Naive thymus-derived CD4-positive, alpha-beta T cell (primary cell): ENCODE measurements at regions not wholly inside any gene's neighbourhood (a gene's known extent, or its start where the extent isn't known, plus 50 kb on each side); places are given as distances from the start of the nearest gene placed in this dataset.

Source experiments
- ATAC-seq: fragments of 150-1000 bp; cut with Tn5 transposase; 2 replicates; pipeline ENCODE4 v1.10.0; 2021; ENCODE audit warnings: mild to moderate bottlenecking, moderate library complexity
- CTCF ChIA-PET: fragments of 350-600 bp; sonication (Branson Sonifier 250); formaldehyde crosslinking; loops from one replicate; lab custom pipeline; 2021; ENCODE audit warnings: antibody characterized with exemption; lab: Charles Lee
- POLR2A ChIA-PET: fragments of 350-600 bp; sonication (Branson Sonifier 250); formaldehyde crosslinking; loops from one replicate; lab custom pipeline; 2021; ENCODE audit warnings: antibody characterized with exemption, inconsistent platforms; lab: Charles Lee
- DNase-seq, 9 donors: peaks; one replicate each; pipeline versions ENCODE4 v3.0.0 to v3.0.0-alpha.2; 2020 to 2022; ENCODE audit warnings: mixed read lengths in 1 of 9
- H3K27ac ChIP-seq: one replicate; pipeline ENCODE4 v1.7.0; 2013; ENCODE audit warnings: mild to moderate bottlenecking, low read depth, low read length, moderate library complexity
- H3K27me3 ChIP-seq, 2 donors: one replicate each; pipeline ENCODE4 v1.7.0; 2013; ENCODE audit warnings: low read length in 2 of 2, mild to moderate bottlenecking in 2 of 2, moderate library complexity in 2 of 2; ENCODE audit not compliant: control insufficient read depth in 2 of 2, insufficient read depth in 2 of 2
- H3K36me3 ChIP-seq, 3 experiments: 1 replicate in 2 of 3; 2 replicates in 1 of 3; pipeline ENCODE4 v1.7.0; 2013; ENCODE audit warnings: low read length in 3 of 3, mild to moderate bottlenecking in 3 of 3, moderate library complexity in 1 of 3; ENCODE audit not compliant: insufficient read depth in 3 of 3, control insufficient read depth in 2 of 3
- H3K4me1 ChIP-seq, 2 donors: one replicate each; pipeline ENCODE4 v1.7.0; 2013; ENCODE audit warnings: low read length in 2 of 2, mild to moderate bottlenecking in 2 of 2, moderate library complexity in 1 of 2; ENCODE audit not compliant: control insufficient read depth in 2 of 2, insufficient read depth in 2 of 2
- H3K4me3 ChIP-seq: 2 replicates; pipeline ENCODE4 v1.7.0; 2013; ENCODE audit warnings: mild to moderate bottlenecking, low read length
- H3K9me3 ChIP-seq, 3 experiments: 1 replicate in 2 of 3; 2 replicates in 1 of 3; pipeline ENCODE4 v1.7.0; 2013; ENCODE audit warnings: low read length in 3 of 3; ENCODE audit not compliant: control insufficient read depth in 2 of 3
- H3K27ac Mint-ChIP-seq, 9 donors: one replicate each; pipeline ENCODE4 v1.8.0; 2020 to 2022; ENCODE audit warnings: mixed read lengths in 9 of 9, mild to moderate bottlenecking in 8 of 9, moderate library complexity in 5 of 9, inconsistent platforms in 2 of 9
- H3K27me3 Mint-ChIP-seq, 5 donors: one replicate each; pipeline ENCODE4 v1.8.0; 2021 to 2022; ENCODE audit warnings: mixed read lengths in 5 of 5, mild to moderate bottlenecking in 1 of 5
- H3K36me3 Mint-ChIP-seq, 5 donors: one replicate each; pipeline ENCODE4 v1.8.0; 2020 to 2022; ENCODE audit warnings: mixed read lengths in 5 of 5, mild to moderate bottlenecking in 3 of 5, inconsistent platforms in 1 of 5
- H3K4me1 Mint-ChIP-seq, 7 donors: one replicate each; pipeline ENCODE4 v1.8.0; 2020 to 2022; ENCODE audit warnings: mixed read lengths in 7 of 7, mild to moderate bottlenecking in 3 of 7, inconsistent platforms in 1 of 7
- H3K4me3 Mint-ChIP-seq, 10 donors: one replicate each; pipeline ENCODE4 v1.8.0; 2020 to 2022; ENCODE audit warnings: mild to moderate bottlenecking in 10 of 10, mixed read lengths in 10 of 10, moderate library complexity in 6 of 10, inconsistent platforms in 2 of 10
- H3K9me3 Mint-ChIP-seq, 11 donors: one replicate each; pipeline ENCODE4 v1.8.0; 2020 to 2022; ENCODE audit warnings: mixed read lengths in 11 of 11, mild to moderate bottlenecking in 4 of 11, inconsistent platforms in 1 of 11, moderate library complexity in 1 of 11
- intact Hi-C, 2 donors: fragments of 100-400 bp; cut with micrococcal nuclease; formaldehyde crosslinking; loops; one replicate each; pipeline ENCODE4 v1.15.1; 2023

DNA sequence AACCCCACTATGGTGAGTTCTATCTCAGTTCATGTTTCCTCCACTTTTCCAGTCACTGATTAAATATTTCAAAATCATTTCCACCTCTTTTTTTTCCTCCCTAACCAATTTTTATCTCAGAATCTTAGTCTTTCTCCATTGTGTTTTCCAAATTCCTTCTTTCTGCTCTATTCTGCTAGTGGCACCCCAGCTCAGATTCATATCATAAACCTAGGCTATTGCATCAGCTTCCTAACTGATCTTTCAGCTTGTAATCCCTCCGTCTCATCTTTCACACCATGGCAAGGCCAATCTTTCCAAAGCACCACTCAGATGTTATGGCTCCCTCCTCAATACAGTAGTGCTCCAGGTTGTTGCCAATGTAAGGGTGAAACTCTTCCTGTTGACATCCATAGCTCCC lies 631.9 kb downstream of the PLPP3 start:
- no peak overlapping the region for H3K27ac Mint-ChIP-seq
- Histone ChIP-seq H3K36me3 (no peaks in the 10 kb centered on the region), H3K9me3 (no peaks in the 10 kb centered on the region), H3K27ac (no peak overlapping the region), H3K27me3 (no peaks in the 10 kb centered on the region), H3K4me3 (no peak overlapping the region), H3K4me1 (no peaks in the 10 kb centered on the region)
- no peaks in the 10 kb centered on the region for H3K36me3 Mint-ChIP-seq
- ChIA-PET POLR2A (no interaction called here), CTCF (no interaction called here)
- H3K27me3 Mint-ChIP-seq: peaks cover 0 to 15% (median 8%) of the 10 kb centered on the region in 5 donors
- intact Hi-C loops: no loop called here
- DNase-seq (no peak), ATAC-seq (no peak)
- no peak overlapping the region for H3K4me3 Mint-ChIP-seq
- H3K9me3 Mint-ChIP-seq: peaks cover 0 to 4% (median 0%) of the 10 kb centered on the region in 11 donors
- H3K4me1 Mint-ChIP-seq: peaks cover 0 to 2% (median 0%) of the 10 kb centered on the region in 7 donors

GRCh38 chr1:55943721-55944435 lies 635.5 kb downstream of the PLPP3 start:
- H3K36me3 Mint-ChIP-seq: no peaks in the 10 kb centered on the region
- intact Hi-C loops: no loop called here
- no peak overlapping the region for H3K27ac Mint-ChIP-seq
- Histone ChIP-seq H3K27me3 (no peaks in the 10 kb centered on the region), H3K4me1 (no peaks in the 10 kb centered on the region), H3K9me3 (no peaks in the 10 kb centered on the region), H3K27ac (no peak overlapping the region), H3K36me3 (no peaks in the 10 kb centered on the region), H3K4me3 (no peak overlapping the region)
- ATAC-seq (no peak), DNase-seq (no peak)
- peaks cover 0 to 2% (median 0%) of the 10 kb centered on the region in 7 donors for H3K4me1 Mint-ChIP-seq
- ChIA-PET POLR2A (no interaction called here), CTCF (no interaction called here)
- peaks cover 0 to 8% (median 5%) of the 10 kb centered on the region in 5 donors for H3K27me3 Mint-ChIP-seq
- H3K4me3 Mint-ChIP-seq: no peak overlapping the region
- H3K9me3 Mint-ChIP-seq: peaks cover 0 to 4% (median 0%) of the 10 kb centered on the region in 11 donors

DNA sequence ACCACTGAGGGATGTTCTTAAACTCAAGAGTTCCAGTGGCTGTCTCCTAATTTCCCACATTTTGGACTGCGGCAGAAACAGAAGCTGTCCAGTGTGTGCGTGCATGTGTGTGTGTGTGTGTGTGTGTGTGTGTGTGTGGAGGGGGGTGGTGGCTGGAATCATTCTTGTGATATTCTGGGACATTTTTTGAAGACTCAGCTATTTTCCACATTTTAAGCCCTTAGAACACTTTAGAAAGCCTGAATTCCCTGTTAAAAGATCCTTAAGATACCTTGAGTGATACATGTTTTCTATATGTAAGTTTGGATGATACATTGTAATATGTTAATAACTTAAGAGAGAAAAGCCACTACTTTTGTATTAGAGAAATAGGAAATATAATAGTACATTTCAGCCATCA lies 636.4 kb downstream of the PLPP3 start:
- Histone ChIP-seq H3K36me3 (no peaks in the 10 kb centered on the region), H3K27me3 (no peaks in the 10 kb centered on the region), H3K9me3 (no peaks in the 10 kb centered on the region), H3K4me3 (no peak overlapping the region), H3K27ac (no peak overlapping the region), H3K4me1 (no peaks in the 10 kb centered on the region)
- ATAC-seq (no peak), DNase-seq (no peak)
- peaks cover 0 to 4% (median 0%) of the 10 kb centered on the region in 11 donors for H3K9me3 Mint-ChIP-seq
- peaks cover 0 to 2% (median 0%) of the 10 kb centered on the region in 7 donors for H3K4me1 Mint-ChIP-seq
- intact Hi-C loops: no loop called here
- ChIA-PET POLR2A (no interaction called here), CTCF (no interaction called here)
- H3K27ac Mint-ChIP-seq: no peak overlapping the region
- H3K36me3 Mint-ChIP-seq: no peaks in the 10 kb centered on the region
- peaks cover 0 to 7% (median 5%) of the 10 kb centered on the region in 5 donors for H3K27me3 Mint-ChIP-seq
- H3K4me3 Mint-ChIP-seq: no peak overlapping the region

DNA sequence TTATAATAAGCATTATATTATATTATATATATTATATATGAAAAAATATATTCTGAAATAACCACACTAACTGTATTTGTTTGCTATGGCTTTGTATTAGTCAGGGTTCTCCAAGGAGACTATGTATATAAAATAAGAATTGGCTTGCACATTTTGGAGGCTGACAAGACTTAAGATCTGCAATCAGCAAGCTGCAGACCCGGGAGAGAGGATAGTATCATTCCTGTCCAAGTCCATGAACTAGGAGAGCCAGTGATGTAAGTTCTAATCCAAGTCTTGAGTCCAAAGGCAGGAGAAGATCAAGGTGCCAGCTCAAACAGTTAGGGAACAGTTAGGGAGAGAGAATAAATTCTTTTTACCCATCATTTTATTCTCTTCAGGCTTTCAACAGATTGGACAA lies 639.5 kb downstream of the PLPP3 start:
- CTCF ChIA-PET: no interaction called here
- POLR2A ChIA-PET: no interaction called here
- Histone ChIP-seq H3K36me3 (no peaks in the 10 kb centered on the region), H3K4me3 (no peak overlapping the region), H3K27me3 (no peaks in the 10 kb centered on the region), H3K9me3 (no peaks in the 10 kb centered on the region), H3K27ac (no peak overlapping the region), H3K4me1 (no peaks in the 10 kb centered on the region)
- Mint-ChIP-seq H3K4me3 (no peak overlapping the region), H3K27ac (no peak overlapping the region), H3K9me3 (peaks cover 0 to 11% (median 3%) of the 10 kb centered on the region in 11 donors), H3K4me1 (no peaks in the 10 kb centered on the region), H3K27me3 (peaks cover 0 to 5% (median 4%) of the 10 kb centered on the region in 5 donors), H3K36me3 (no peaks in the 10 kb centered on the region)
- DNase-seq (no peak), ATAC-seq (no peak)
- intact Hi-C loops: no loop called here

DNA sequence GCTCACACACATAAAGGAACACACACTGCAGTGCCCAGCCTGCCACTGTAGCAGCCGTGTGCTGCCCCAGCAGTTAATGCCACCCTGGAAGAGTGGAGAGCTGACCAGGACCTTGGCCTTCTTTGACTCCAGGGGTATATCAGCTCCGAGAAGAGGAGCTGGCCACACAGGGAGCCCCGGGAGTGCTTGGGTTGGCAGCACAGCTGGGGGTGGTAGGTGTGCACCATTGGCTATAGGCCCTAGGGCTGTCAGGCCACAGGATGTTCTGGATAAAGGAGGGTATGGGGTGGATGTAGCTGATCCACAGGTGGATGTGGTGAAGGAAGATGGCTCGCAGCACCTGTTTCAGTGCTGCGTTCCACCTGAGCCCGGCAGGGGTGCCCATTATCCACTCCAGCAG lies 640.5 kb downstream of the PLPP3 start:
- Histone ChIP-seq H3K4me1 (no peaks in the 10 kb centered on the region), H3K27me3 (no peaks in the 10 kb centered on the region), H3K27ac (no peak overlapping the region), H3K9me3 (no peaks in the 10 kb centered on the region), H3K4me3 (no peak overlapping the region), H3K36me3 (no peaks in the 10 kb centered on the region)
- DNase-seq (no peak), ATAC-seq (no peak)
- intact Hi-C loops: no loop called here
- H3K27ac Mint-ChIP-seq: no peak overlapping the region
- no peaks in the 10 kb centered on the region for H3K4me1 Mint-ChIP-seq
- ChIA-PET POLR2A (no interaction called here), CTCF (no interaction called here)
- H3K27me3 Mint-ChIP-seq: peaks cover 0 to 3% (median 2%) of the 10 kb centered on the region in 5 donors
- peaks cover 0 to 4% (median 0%) of the 10 kb centered on the region in 5 donors for H3K36me3 Mint-ChIP-seq
- no peak overlapping the region for H3K4me3 Mint-ChIP-seq
- H3K9me3 Mint-ChIP-seq: peaks cover 0 to 11% (median 4%) of the 10 kb centered on the region in 11 donors

DNA sequence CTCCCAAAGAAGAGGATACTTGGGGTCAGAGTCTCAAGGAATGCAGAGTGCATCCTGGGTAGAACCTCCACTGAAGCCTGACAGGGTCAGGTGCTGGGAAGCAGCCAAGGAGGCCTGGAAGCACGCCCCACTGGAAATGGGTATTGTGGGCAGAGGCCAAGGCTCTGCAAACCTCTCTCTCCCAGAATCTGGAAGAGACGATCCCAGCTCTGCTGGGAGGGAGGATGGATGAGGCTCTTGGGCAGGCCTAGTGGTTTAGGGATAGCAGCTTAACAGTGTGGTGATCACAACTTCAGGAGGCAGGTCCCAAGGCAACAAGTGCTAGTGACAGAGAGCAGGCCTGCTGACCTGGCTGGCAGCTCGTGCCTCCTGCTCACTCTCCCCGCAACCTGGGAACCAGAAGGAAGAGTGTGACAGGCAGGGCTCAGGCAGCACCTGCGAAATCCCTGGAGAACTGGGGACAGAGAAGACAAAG lies 641.0 kb downstream of the PLPP3 start:
- H3K36me3 ChIP-seq: no peaks in the 10 kb centered on the region
- peaks cover 0 to 11% (median 4%) of the 10 kb centered on the region in 11 donors for H3K9me3 Mint-ChIP-seq
- H3K36me3 Mint-ChIP-seq: peaks cover 0 to 4% (median 0%) of the 10 kb centered on the region in 5 donors
- H3K4me1 ChIP-seq: no peaks in the 10 kb centered on the region
- intact Hi-C loops: no loop called here
- DNase-seq (no peak), ATAC-seq (no peak)
- no peak overlapping the region for H3K27ac ChIP-seq
- H3K4me3 Mint-ChIP-seq: no peak overlapping the region
- H3K4me1 Mint-ChIP-seq: no peaks in the 10 kb centered on the region
- H3K27ac Mint-ChIP-seq: no peak overlapping the region
- no peak overlapping the region for H3K4me3 ChIP-seq
- ChIA-PET POLR2A (no interaction called here), CTCF (no interaction called here)
- H3K9me3 ChIP-seq: no peaks in the 10 kb centered on the region
- no peaks in the 10 kb centered on the region for H3K27me3 ChIP-seq
- no peaks in the 10 kb centered on the region for H3K27me3 Mint-ChIP-seq

DNA sequence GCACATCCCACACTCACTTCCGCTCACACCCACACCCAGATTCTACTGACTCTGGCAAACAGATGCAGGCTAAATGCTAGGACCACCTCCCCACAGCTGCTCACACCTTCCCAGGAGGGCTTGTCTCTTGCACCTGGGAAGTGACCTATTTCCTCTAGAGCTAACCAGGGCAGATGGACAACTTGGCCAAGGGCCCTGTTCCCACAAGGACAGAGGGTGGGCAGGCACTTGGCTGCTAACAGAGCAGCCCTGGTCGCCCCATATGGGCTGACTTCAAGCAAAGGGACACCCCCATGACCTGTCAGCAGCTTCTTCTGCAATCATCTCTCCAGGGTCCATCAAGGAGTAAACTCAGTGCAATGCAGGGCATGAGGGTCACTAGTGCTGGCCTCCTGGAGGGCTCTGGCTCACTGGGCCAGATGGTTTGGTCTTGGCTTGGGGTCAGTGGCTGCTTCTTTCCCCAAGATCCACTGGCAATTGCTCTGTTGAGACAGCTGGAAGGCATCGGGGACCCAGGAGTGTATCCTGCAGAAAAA lies 641.5 kb downstream of the PLPP3 start:
- H3K9me3 Mint-ChIP-seq: peaks cover 0 to 11% (median 4%) of the 10 kb centered on the region in 11 donors

More for the DNA sequence above, 641.5 kb downstream of the PLPP3 start:
- intact Hi-C loops: no loop called here
- no peak overlapping the region for H3K4me3 Mint-ChIP-seq
- Histone ChIP-seq H3K27me3 (no peaks in the 10 kb centered on the region), H3K27ac (no peak overlapping the region), H3K36me3 (no peaks in the 10 kb centered on the region), H3K9me3 (no peaks in the 10 kb centered on the region), H3K4me1 (no peaks in the 10 kb centered on the region), H3K4me3 (no peak overlapping the region)
- ATAC-seq: no peak
- H3K27ac Mint-ChIP-seq: no peak overlapping the region
- H3K36me3 Mint-ChIP-seq: peaks cover 0 to 4% (median 0%) of the 10 kb centered on the region in 5 donors
- POLR2A ChIA-PET: no interaction called here
- H3K27me3 Mint-ChIP-seq: no peaks in the 10 kb centered on the region
- CTCF ChIA-PET: no interaction called here
- no peaks in the 10 kb centered on the region for H3K4me1 Mint-ChIP-seq
- DNase-seq: no peak
